ENCODE measurements at regions not wholly inside any gene's neighbourhood (a gene's known extent, or its start where the extent isn't known, plus 50 kb on each side); places are given as distances from the start of the nearest gene placed in this dataset. TPM values are rescaled to one million over a fixed set of nuclear protein-coding genes. Genes with fewer than 3 reads are reported as not detected.
A peak's percentile ranks its signal among the peaks of the same experiment; 100 is the strongest.

DNA sequence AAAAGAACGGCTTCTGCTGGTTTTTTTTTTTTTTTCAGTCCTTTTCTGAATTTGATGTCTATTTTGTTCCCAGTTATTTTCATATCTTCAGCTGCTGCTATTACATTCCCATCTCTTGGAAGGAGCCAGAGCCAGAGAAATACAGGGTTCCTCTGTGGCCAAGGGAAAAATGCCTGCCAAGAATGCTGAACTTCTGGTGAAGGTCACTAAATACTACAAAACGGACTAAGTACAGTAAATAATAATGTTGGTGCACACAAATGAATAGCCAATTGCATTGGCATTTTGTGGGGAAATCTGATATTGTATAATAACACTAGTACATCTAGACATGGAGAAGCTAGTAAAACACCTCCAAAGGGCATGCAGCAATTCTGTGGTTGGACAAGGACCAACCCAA lies 56.3 kb upstream of the ZEB1 start:
- no peak for TF ChIP-seq POLR2A (IDR thresholded peaks at IDR 0.05)
- TF ChIP-seq, protein P1, sequence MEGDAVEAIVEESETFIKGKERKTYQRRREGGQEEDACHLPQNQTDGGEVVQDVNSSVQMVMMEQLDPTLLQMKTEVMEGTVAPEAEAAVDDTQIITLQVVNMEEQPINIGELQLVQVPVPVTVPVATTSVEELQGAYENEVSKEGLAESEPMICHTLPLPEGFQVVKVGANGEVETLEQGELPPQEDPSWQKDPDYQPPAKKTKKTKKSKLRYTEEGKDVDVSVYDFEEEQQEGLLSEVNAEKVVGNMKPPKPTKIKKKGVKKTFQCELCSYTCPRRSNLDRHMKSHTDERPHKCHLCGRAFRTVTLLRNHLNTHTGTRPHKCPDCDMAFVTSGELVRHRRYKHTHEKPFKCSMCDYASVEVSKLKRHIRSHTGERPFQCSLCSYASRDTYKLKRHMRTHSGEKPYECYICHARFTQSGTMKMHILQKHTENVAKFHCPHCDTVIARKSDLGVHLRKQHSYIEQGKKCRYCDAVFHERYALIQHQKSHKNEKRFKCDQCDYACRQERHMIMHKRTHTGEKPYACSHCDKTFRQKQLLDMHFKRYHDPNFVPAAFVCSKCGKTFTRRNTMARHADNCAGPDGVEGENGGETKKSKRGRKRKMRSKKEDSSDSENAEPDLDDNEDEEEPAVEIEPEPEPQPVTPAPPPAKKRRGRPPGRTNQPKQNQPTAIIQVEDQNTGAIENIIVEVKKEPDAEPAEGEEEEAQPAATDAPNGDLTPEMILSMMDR (IDR thresholded peaks at IDR 0.05) = no peak
- Histone ChIP-seq H3K36me3 (no peaks in the 10 kb centered on the region), H3K27ac (peak overlapping the region; percentile 48 to 72), H3K4me3 (no peak overlapping the region), H3K27me3 (no peaks in the 10 kb centered on the region), H3K4me1 (peaks cover 0 to 18% of the 10 kb centered on the region in 2 donors), H3K9me3 (no peaks in the 10 kb centered on the region)
- no peak for DNase-seq
- intact Hi-C loops (cut with DNase I; ENCODE audit: low total_unique reads) = no loop called here

- H3K9me3 ChIP-seq = no peaks in the 10 kb centered on the region
- H3K4me3 ChIP-seq = no peak overlapping the region
- no peaks in the 10 kb centered on the region for H3K36me3 ChIP-seq
- peaks cover 0 to 18% of the 10 kb centered on the region in 2 donors for H3K4me1 ChIP-seq
- H3K27me3 ChIP-seq = no peaks in the 10 kb centered on the region
- DNase-seq = no peak
- intact Hi-C loops (cut with DNase I; ENCODE audit: low total_unique reads) = no loop called here
- no peak for TF ChIP-seq POLR2A (IDR thresholded peaks at IDR 0.05)
- TF ChIP-seq, protein P1 (IDR thresholded peaks at IDR 0.05) = no peak
- peak overlapping the region; percentile 48 to 72 for H3K27ac ChIP-seq
These were observed 55.1 kb upstream of the ZEB1 start for GRCh38 chr10:31263903-31264302.

DNA sequence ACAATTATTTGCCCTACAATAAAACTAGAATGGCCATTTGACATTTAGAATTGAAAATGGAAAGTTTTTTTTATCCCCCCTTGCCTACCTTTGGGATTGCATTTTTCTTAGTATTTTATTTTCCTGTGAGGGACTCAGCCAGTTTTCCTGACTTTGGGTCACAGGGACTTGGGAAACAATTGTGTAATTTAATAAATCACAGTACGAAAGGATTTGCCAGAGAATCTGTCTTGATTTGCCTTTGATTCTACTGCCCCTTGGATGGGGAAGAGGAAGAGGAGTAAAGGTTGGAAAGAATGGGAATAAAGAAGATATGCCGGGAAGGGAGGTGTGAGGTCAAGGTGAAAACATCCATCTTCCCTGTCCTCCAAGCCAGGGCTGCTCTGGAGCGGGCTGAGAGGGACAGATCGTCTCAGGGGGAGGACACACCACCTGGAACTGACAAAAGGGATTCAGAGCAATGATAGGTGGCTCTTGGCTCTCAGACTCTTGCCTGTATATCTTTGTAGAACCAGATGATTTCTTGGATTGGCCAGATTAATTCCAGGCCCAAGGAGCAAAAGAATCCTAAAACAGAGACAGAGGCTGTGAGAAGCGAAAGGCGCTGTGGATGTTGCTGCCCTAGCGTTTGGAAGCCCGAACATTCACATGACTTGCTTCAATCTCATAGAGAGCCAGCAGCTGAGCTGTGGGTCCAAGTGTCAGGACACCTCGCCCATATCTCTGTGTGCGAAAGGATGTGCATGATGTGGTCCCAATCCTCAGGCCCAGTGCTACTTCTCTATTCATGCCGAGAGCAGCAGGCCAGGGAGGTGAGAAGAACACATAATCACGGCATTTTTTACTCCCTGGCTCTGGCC lies 50.3 kb upstream of the ZEB1 start:
- intact Hi-C loops (cut with DNase I; ENCODE audit: low total_unique reads) = no loop called here
- no peaks in the 10 kb centered on the region for H3K9me3 ChIP-seq
- no peak overlapping the region for H3K4me3 ChIP-seq
- TF ChIP-seq POLR2A (IDR thresholded peaks at IDR 0.05) = no peak
- TF ChIP-seq, protein P1 (IDR thresholded peaks at IDR 0.05) = no peak
- no peaks in the 10 kb centered on the region for H3K36me3 ChIP-seq
- H3K4me1 ChIP-seq = no peaks in the 10 kb centered on the region
- DNase-seq = peak; percentile 69 to 79
- H3K27ac ChIP-seq = peak overlapping the region; percentile 65 to 78
- H3K27me3 ChIP-seq = no peaks in the 10 kb centered on the region

Small RNA genes lying in the stretch of these regions (small RNA-seq; reads per million reads assigned to genes)
- not detected for gene RNA5SP309

Data from uterus (tissue), 3 donors.